ENCODE measurements at regions not wholly inside any gene's neighbourhood (a gene's known extent, or its start where the extent isn't known, plus 50 kb on each side); places are given as distances from the start of the nearest gene placed in this dataset.

DNA sequence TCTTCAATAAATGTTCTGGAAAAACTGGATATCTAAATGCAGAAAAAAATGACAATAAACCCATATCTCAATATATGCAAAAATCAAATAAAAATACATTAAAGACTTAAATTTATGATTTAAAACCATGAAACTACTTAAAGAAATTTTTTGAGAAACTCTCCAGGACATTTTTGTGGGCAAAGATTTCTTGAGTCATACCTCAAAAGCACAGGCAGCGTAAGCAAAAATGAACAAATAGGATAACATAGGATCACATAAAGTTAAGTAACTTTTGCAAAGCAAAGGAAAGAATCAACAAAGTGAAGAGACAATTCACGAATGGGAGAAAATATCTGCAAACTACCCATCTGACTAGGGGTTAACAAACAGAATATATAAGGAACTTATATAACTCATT, 1545.5 kb downstream of the SUCLG1 start:
- ChIA-PET POLR2A (ENCODE audit: low non-redundant PET) (no interaction called here), CTCF (no interaction called here)
- intact Hi-C loops (cut with micrococcal nuclease; ENCODE audit: unreplicated experiment) = no loop called here
- Histone ChIP-seq H3K9me3 (ENCODE audit: low read depth, low read length, poor library complexity, severe bottlenecking) (peaks cover 31% of the 10 kb centered on the region), H3K36me3 (ENCODE audit: insufficient read depth, low read length, poor library complexity, severe bottlenecking) (no peaks in the 10 kb centered on the region), H3K4me1 (ENCODE audit: insufficient read depth, low read length, poor library complexity, severe bottlenecking) (no peaks in the 10 kb centered on the region), H3K4me3 (ENCODE audit: low read depth, low read length, poor library complexity, severe bottlenecking) (no peak overlapping the region), H3K27me3 (replicated peaks; ENCODE audit: insufficient read depth, low read depth, low read length, poor library complexity) (no peaks in the 10 kb centered on the region), H3K27ac (ENCODE audit: low read depth, low read length, poor library complexity, severe bottlenecking) (no peak overlapping the region)
- no TSS peak for BruUV-seq (replicated peaks)
- no peak for TF ChIP-seq EZH2 (IDR thresholded peaks at IDR 0.05; ENCODE audit: borderline replicate concordance, low read depth, low read length, poor library complexity, severe bottlenecking)
- TF ChIP-seq, protein P1, sequence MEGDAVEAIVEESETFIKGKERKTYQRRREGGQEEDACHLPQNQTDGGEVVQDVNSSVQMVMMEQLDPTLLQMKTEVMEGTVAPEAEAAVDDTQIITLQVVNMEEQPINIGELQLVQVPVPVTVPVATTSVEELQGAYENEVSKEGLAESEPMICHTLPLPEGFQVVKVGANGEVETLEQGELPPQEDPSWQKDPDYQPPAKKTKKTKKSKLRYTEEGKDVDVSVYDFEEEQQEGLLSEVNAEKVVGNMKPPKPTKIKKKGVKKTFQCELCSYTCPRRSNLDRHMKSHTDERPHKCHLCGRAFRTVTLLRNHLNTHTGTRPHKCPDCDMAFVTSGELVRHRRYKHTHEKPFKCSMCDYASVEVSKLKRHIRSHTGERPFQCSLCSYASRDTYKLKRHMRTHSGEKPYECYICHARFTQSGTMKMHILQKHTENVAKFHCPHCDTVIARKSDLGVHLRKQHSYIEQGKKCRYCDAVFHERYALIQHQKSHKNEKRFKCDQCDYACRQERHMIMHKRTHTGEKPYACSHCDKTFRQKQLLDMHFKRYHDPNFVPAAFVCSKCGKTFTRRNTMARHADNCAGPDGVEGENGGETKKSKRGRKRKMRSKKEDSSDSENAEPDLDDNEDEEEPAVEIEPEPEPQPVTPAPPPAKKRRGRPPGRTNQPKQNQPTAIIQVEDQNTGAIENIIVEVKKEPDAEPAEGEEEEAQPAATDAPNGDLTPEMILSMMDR (conservative IDR thresholded peaks at IDR 0.05; ENCODE audit: low read depth, low read length) = no peak
- no peak for DNase-seq (ENCODE audit: low spot score)

DNA sequence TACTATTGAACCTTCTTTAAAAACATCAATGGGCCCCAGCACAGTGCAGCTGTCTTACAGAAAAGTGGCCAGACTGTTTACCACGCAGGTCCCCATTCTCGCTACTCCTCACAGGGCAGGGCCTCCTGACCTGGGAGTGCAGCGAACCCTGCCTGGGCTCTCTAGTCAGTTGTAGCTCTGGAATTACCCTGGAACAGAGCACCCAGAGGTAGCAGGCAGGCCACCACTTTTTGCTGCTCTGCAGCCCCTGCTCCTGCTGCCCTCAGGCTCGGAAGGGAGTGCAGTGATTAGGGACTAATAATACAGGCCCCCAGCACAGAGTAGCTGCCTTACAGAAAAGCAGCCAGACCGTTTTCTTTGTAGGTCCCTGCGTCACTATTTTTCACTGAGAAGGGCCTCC, 1563.0 kb downstream of the SUCLG1 start:
- Histone ChIP-seq H3K36me3 (ENCODE audit: insufficient read depth, low read length, poor library complexity, severe bottlenecking) (no peaks in the 10 kb centered on the region), H3K27ac (ENCODE audit: low read depth, low read length, poor library complexity, severe bottlenecking) (no peak overlapping the region), H3K9me3 (ENCODE audit: low read depth, low read length, poor library complexity, severe bottlenecking) (peaks cover 23% of the 10 kb centered on the region), H3K4me1 (ENCODE audit: insufficient read depth, low read length, poor library complexity, severe bottlenecking) (no peaks in the 10 kb centered on the region), H3K4me3 (ENCODE audit: low read depth, low read length, poor library complexity, severe bottlenecking) (no peak overlapping the region), H3K27me3 (replicated peaks; ENCODE audit: insufficient read depth, low read depth, low read length, poor library complexity) (no peaks in the 10 kb centered on the region)
- intact Hi-C loops (cut with micrococcal nuclease; ENCODE audit: unreplicated experiment) = no loop called here
- CTCF ChIA-PET = no interaction called here
- TF ChIP-seq, protein P1 (conservative IDR thresholded peaks at IDR 0.05; ENCODE audit: low read depth, low read length) = no peak
- TF ChIP-seq EZH2 (IDR thresholded peaks at IDR 0.05; ENCODE audit: borderline replicate concordance, low read depth, low read length, poor library complexity, severe bottlenecking) = no peak
- POLR2A ChIA-PET (ENCODE audit: low non-redundant PET) = no interaction called here
- no peak for DNase-seq (ENCODE audit: low spot score)
- no TSS peak for BruUV-seq (replicated peaks)

DNA sequence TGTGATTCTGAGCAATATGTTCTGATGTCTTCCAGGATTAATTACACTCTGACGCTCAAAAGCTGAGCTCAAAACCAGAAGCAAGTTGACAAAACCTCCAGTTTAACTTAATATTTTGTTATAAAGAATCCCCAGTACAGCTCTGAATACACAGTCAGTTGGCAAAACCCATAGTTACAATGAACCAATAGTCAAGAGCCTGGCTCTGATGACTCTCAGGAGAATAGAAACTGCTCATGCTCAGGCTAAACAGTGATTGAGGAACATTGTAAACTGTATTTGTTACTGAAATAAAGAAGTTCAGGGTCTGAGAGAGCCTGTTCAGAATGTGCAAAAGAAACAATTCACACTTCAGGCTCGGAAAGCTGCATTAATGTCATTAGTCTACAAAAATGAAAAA, 1565.9 kb downstream of the SUCLG1 start:
- no TSS peak for BruUV-seq (replicated peaks)
- no peak overlapping the region for H3K27ac ChIP-seq (ENCODE audit: low read depth, low read length, poor library complexity, severe bottlenecking)
- TF ChIP-seq EZH2 (IDR thresholded peaks at IDR 0.05; ENCODE audit: borderline replicate concordance, low read depth, low read length, poor library complexity, severe bottlenecking) = no peak
- TF ChIP-seq, protein P1 (conservative IDR thresholded peaks at IDR 0.05; ENCODE audit: low read depth, low read length) = no peak
- POLR2A ChIA-PET (ENCODE audit: low non-redundant PET) = no interaction called here
- peaks cover 19% of the 10 kb centered on the region for H3K9me3 ChIP-seq (ENCODE audit: low read depth, low read length, poor library complexity, severe bottlenecking)
- intact Hi-C loops (cut with micrococcal nuclease; ENCODE audit: unreplicated experiment) = no loop called here
- DNase-seq (ENCODE audit: low spot score) = no peak
- CTCF ChIA-PET = no interaction called here
- no peaks in the 10 kb centered on the region for H3K4me1 ChIP-seq (ENCODE audit: insufficient read depth, low read length, poor library complexity, severe bottlenecking)
- no peak overlapping the region for H3K4me3 ChIP-seq (ENCODE audit: low read depth, low read length, poor library complexity, severe bottlenecking)
- H3K36me3 ChIP-seq (ENCODE audit: insufficient read depth, low read length, poor library complexity, severe bottlenecking) = no peaks in the 10 kb centered on the region
- no peaks in the 10 kb centered on the region for H3K27me3 ChIP-seq (replicated peaks; ENCODE audit: insufficient read depth, low read depth, low read length, poor library complexity)

All from A673 (cell line).